Renal cortex interstitium (tissue), 11 donors: ENCODE measurements at regions not wholly inside any gene's neighbourhood (a gene's known extent, or its start where the extent isn't known, plus 50 kb on each side); places are given as distances from the start of the nearest gene placed in this dataset.
"Not testable (repeated sequence)": the region's sequence is repeated elsewhere in the genome, so short reads cannot be mapped to it uniquely, and the experiment has no call there.

Experiments used
- DNase-seq, 11 donors: peaks; one replicate each; pipeline ENCODE4 v3.0.0-alpha.2; 2013; ENCODE audit warnings: low read depth in 9 of 11, low spot score in 4 of 11; ENCODE audit errors: extremely low read depth in 1 of 11

DNA sequence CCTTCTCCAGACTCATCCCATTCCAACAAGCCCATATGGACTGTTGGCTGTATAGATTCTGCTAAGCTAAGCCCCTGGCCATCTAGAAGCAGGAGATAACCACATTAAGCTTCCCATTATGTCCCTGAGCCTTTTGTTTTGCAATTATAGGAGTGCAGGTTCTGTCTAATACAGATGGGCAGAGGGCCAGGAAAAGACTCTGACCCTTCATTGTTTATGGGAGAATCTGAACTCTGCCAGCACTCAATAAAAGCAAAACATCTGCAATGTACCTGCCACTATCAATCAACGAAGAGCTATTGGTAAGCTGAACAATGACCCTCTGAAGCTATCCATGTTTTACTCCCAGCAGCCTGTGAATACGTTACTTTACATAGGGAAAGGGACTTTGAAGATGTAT is 207.3 kb upstream of the CLNK start:
- no peak for DNase-seq

DNA sequence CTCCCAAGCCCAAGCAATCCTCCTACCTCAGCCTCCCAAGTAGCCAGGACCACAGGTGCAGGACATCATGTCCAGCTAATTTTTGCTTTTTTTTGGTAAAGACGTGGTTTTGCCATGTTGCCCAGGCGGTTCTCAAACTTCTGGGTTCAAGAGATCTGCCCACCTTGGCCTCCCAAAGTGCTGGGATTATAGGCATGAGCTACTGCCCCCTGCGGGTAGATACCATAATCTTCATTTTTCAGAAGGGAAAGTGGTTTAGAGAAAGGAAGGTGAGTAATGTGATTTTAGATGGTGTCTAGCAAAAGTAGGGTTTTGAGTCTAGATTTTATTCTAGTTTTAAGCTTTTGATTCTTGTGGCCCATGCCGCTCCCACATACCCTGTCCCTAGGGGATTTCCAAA is 205.3 kb upstream of the CLNK start:
- no peak for DNase-seq

DNA sequence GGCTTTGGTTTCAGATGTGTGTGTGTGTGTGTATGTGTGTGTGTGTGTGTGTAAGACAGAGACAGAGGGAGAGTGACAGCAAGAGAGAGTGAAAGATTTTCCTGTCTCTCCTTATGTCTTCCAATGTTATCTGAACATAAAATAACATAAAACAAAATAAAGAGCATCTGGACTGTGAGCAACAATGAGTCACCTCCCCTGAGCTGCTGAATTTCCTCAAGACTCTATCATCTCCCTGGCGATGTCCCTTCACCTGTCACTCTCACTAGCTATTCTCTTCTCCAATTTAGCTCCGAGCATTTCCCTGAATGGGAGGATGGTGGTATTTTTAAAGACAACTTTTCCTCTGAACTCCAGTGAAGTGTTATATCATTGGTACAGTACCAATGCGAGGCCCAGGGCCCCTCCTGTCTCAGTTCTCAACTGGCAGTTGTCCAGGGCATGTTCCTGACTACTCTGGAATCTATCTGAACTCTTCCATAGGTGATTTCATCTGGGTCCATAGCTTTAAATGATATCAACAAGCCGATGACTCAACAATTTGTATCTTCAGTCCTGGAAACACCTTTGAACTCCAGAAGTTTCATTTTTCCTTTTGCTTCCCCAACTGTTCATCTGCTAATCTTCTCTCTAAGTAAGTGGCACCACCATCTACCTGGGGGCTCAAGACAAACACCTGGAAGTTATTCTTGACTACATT is 195.0 kb upstream of the CLNK start:
- no peak for DNase-seq

DNA sequence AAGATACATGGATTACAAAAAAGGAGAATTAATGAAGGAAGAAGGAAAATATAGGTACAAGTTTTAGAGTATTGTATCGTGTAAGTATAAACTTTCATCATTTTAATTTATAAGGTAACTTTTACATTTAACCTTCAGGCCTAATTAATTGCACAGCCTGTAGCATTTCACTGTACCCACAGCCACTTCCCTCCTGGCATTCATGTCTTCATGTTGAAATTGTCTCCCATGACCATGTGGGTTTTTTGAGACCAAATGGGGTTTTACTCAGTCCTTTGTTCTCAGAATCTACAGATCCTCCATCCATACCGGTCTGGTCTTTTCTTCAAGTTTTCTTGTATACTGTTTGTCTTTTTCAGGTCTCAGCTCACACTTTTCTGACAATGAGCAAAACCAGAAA is 194.3 kb upstream of the CLNK start:
- no peak for DNase-seq

DNA sequence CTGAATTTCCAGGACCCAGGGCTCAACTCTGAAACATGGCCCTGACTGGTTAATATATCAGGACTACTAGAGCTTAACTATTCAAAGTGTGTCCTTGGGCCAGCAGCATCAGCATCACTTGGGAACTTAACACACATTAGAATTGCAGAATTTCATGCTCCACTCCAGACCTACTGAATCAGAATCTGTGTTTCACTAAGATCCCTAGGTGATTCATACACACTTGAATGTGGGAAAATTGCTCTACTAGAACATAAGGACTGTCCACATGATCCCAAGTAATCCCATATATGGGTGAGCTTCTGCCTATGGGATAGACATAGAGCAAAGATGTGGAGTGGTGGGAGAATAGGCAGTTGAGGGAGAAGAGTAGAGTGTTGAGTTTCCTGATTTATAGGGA is 192.5 kb upstream of the CLNK start:
- DNase-seq, result no peak

DNA sequence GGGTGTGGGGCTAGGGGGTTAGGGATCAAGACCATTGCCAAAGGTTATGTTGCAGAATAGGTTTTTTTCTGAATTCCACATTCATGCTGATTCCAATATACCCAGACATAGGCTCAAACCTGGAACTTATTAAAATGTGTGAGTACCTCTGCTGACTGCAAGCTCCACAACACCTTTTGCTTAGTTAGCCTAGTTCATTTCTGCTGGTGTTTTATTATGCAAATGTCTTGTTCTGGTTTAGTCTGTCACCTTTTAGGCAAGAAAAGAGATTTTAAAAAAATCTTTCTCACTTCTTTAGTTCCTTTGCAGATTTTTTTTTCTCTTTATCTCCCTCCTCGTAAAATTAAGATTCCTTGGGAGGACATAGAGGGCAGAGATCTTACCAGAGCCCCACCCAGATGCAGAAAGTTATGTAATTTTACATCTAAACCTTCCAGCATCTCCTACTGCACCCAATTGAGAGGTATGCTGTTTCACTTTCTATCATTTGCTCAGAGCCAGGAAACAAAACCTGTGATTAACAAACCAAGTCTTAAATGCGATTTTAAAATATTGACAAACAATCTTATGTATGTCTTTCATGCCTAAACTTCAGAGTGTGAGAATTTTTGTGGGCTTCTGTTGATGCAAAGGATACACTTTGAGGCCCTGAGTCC is 190.7 kb upstream of the CLNK start:
- no peak for DNase-seq

DNA sequence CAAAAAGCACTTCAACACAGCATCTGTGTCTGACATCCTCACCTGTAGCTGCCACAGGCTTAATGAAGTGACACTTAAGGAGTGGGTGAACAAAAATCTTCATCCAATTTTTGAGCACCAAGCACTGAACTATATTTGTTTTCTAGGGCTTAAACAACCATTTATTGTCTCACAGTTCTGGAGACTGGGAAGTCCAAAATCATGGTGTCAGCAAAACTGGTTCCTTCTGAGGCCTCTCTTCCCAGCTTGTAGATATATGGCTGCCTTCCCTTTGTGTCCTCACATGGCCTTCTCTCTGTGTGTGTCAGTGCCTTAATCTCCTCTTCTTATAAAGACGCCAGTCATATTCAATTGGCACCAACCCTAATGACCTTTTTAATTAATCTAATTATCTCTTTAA is 189.2 kb upstream of the CLNK start:
- no peak for DNase-seq

DNA sequence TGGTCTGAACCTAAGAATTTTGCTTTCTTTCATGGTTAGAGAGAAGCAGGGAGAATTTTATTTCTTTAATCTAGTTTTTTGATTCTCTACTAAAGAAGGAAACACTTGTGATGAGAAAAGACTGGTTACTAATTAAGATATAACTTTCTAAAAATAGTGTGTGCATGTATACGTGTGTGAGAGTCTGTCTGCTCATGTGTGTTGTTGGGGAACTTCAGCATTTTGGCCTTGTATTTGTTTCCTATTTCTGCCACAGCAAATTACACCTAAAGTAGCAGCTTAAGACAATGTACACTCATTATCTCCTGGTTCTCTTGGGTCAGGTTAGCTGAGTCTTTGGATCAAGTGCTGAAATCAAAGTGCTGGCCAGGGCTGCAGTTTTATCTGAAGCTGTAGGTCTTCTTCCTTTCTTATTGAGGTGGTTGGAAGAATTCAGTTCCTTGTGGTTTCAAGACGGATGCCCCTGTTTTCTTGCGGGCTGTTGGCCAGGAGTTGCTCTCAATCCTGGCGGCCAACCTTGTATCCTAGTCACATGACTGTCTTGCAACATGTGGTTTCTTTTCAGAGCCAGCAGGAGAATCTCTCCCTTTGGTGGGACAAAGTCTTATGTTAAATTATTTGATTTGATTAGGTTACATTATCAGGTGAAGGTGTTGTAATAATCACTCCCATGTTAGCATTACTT is 188.4 kb upstream of the CLNK start:
- DNase-seq, result no peak

DNA sequence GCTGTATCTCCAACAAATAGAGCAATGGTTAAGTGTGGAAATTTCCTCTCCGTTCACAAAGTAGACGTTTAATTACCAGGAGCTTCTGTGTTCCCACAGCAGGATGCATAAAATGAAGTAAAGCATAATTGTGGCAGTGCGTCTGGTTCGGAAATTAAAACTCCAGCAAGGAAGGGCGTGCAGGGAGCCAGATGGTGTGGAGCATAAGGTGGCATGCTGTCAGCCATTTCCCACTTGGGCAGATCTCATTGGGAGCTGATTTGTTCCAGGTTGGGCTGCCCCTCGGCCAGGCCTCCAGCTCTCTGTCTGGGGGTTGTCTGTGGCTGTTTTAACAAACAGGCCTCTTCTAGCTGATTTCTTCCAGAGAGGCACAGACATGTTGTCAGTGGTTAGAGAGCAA is 182.1 kb upstream of the CLNK start:
- no peak for DNase-seq

DNA sequence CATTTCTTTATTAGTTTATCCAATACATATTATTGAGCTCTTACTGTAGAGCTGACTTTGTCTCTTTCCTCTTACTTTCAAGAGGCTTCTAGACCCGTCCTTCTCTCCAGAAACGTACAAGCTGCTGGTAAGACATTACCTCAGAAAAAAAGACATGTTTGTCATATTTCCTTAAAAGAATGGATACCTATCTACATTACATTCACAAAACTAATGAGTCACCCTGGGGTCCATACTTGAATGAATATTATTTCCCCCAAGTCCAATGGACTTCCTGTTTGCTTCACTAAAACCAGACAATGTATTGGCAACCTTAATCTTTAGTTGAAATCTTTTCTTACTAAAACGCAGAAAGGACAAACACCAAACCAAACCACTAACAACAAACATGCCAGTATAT is 176.5 kb upstream of the CLNK start:
- no peak for DNase-seq

DNA sequence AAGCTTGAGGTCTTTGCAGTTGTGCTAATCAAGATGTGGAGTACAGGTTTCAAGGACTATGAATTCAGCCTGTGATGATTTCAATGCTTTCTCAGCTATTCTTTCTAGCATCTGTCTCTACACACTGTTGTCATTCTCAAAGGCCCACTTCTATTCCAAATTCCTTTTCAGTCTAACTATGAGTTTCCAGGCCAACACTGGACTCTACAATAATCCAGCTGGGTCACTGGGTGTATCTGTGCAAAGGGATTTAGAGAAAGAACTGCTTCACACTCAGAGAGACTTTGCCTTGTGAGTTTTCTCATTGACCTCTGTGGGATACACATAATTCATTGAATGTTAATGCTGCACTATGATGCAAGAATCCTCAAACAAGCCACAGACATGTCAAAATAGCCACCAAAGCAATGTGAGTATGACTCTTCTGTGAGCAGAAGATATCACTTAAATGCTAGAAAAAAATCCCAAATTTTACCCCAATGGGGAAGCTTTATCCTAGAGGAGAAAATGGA is 171.8 kb upstream of the CLNK start:
- no peak for DNase-seq

DNA sequence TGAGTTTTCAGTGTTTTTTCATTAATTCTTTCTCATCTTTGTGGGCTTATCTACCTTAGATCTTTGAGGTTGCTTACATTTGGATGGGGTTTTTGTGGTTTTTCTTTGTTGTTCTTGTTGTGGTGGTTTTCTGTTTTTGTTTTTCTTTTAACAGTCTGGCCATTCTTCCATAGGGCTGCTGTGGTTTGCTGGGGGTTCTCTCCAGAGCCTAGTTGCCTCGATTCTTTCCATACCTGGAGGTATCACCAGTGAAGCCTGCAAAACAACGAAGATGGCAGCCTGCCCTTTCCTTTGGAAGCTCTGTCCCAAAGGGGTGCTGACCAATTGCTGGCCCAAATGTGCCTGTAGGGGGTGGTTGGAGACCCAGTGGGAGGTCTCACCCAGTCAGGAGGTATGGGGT is 168.6 kb upstream of the CLNK start:
- no peak for DNase-seq

DNA sequence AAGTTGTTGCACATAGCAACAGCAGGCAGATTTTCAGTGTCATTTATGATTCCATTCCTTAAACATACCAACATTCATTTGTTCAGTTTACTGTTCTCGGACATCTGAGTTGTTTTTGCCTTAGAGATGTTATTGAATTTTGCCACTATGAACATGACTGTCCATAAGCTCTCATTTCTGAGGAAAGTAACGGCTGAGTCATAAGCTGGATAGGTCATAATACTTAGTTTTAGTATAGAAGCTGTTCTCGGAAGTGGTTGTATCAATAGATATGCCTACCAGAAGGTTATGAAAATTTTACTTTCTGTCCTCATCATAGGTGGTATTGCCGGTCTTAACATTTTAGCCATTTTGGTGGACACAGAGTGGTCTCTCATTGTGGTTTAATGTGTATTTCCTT is 157.1 kb upstream of the CLNK start:
- DNase-seq, result no peak

DNA sequence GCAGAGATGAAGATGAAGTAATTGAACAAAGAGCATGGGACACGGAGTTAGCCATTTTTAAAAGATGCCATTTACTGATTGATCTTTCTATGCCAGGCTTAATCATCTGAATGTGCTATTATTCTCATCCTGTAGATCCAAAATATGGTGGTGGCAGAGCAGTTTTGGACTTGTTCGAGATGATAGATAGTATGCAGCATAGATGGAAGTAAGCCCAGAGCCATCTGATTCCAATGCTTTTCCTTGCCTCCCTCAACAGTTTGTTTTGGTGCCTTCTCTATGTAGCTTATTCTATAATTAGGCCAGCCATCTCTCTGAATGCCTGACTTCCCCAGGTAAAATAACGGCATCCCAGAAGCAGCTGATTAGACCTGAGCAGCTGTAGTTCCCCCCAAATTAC is 152.6 kb upstream of the CLNK start:
- DNase-seq, result no peak

DNA sequence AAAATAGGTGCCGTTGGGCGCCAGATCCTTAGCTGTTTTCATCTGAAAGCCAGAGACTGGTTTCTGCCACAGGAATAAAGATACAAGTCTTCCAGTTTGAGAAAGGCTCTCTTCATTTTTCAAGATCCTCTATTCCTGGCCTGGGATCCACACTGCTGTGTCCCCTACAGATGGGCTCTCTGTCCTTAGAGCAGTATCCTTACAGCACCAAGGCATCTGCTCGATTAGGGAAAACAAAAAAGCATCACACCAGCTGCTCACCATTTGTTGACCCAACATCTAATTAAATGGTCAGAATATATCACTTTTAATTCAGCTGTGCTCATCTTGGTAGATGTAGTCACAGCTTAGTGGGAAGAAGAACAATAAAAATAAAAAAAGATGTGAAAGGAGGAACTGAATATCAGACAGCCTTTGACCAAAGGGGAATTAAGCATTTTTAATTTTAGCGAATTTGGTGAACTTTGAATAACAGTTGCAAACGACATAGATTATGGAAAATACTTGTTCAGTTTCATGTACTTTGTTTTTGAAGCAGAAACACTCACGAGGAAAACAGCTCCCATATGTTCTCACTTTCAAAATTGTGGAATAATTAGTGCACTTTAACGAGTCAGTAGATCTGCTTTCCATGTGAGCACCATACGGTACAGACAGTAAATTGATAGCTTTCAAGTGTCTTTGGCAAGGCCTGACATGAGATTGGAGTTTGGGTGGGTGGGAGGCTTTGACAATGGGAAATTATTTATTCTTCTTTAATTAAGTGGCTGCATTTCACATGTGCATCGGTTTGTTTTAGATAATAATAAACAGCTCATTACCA is 148.4 kb upstream of the CLNK start:
- no peak for DNase-seq

DNA sequence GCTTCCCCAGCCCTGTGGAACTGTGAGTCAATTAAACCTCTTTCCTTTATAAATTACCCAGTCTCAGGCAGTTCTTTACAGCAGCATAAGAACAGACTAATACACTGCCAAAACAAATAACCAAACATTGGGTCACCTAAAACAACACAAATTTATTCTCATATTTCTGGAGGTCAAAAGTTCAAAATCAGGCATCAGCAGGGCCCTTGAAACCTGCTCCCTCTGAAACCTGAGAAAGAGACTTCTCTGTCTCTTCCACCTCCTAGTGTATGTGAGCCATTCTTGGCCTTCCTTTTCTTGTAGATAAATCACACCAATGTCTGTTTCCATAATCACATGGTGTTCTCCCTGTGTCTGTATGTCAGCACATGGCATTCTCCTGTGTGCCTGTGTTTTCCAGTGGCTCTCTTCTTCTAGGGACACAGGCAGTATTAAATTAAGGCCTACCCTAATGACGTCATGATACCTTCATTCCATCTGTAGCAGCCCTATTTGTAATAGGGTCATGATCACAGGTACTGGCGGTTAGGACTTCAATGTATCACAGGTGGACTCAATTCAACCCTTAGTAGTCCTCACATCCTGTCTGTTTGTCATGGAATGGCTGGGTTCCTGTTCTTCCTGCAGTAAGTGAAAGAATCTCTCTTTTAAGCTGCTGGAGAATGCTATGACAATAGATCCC is 147.3 kb upstream of the CLNK start:
- DNase-seq, result no peak

DNA sequence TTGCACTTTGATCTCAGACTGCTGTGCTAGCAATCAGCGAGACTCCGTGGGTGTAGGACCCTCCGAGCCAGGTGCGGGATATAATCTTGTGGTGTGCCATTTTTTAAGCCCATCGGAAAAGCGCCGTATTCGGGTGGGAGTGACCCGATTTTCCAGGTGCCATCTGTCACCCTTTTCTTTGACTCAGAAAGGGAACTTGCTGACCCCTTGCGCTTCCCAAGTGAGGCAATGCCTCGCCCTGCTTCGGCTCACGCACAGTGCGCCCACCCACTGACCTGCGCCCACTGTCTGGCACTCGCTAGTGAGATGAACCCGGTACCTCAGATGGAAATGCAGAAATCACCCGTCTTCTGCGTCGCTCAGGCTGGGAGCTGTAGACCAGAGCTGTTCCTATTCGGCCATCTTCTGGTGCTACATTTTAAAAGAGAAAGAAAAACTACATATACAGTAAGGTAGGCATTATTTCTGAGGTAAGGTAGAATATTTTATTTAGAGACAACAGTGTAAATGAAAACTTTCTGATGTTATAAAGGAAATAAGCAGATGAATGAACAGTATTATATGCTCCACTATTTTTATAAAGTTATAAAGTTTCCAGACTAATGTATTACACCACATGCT is 144.5 kb upstream of the CLNK start:
- not testable (repeated sequence) for DNase-seq

DNA sequence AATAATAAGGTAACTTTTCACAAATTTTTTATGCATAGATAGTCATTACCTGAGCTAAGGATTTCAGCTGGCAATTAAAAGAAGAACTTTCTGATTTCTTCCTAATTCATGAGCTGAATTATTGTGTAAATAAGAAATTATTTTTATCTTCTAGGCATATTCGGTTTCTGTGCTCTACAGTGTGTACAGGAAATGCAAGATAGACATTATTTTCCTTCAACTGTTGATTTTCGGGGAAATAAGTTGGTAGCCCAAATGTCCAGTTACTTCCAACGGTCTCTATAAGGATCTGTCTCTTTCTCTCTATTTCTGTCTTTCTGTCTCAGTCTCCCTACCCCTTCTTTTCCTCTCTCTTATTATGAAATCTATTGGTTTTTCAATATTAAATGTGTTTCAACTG is 137.3 kb upstream of the CLNK start:
- no peak for DNase-seq

DNA sequence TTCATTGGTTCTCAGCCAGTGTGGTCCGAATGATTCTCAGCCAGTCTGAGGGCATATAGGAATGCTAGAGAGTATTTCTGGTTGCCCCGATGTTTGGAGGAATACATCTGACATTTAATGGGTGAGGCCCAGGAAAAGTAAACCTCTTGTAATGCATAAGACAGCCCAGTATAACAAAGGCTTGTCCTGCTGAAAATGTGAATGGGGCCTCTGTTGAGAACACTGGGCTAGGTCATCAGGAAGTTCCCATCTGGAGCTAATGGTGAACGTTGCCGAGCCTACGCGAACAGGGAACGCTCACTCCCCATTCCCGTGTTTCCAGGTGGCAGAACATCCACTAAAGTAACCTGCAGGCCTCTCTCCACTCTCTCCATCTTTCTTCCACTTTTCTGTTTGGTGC is 132.0 kb upstream of the CLNK start:
- no peak for DNase-seq
